GM23338 (cell line): ENCODE measurements at regions not wholly inside any gene's neighbourhood (a gene's known extent, or its start where the extent isn't known, plus 50 kb on each side); places are given as distances from the start of the nearest gene placed in this dataset.

Experiments
- CTCF ChIP-seq, 2 experiments: fragments of 200-600 bp in 1 of 2; sonication (generic) in 1 of 2; conservative IDR thresholded peaks; 2 replicates each; pipeline versions ENCODE4 v1.5.1 to v1.6.1; 2016 to 2017; ENCODE audit warnings: antibody characterized with exemption in 2 of 2, low read depth in 2 of 2, mild to moderate bottlenecking in 2 of 2, moderate library complexity in 1 of 2
- ETS1 ChIP-seq: IDR thresholded peaks from 2 replicates; pipeline ENCODE4 v1.6.1; 2016; ENCODE audit warnings: antibody characterized with exemption
- EZH2phosphoT487 ChIP-seq: fragments of 200-600 bp; sonication (generic); IDR thresholded peaks from one replicate; pipeline ENCODE4 v1.8.1; 2018; ENCODE audit warnings: antibody characterized with exemption; ENCODE audit not compliant: unreplicated experiment
- POLR2AphosphoS5 ChIP-seq: IDR thresholded peaks from 2 replicates; pipeline ENCODE4 v1.6.1; 2016; ENCODE audit warnings: antibody characterized with exemption, low read depth
- REST ChIP-seq: IDR thresholded peaks from one replicate; pipeline ENCODE4 v1.6.1; 2018; ENCODE audit warnings: antibody characterized with exemption; ENCODE audit not compliant: unreplicated experiment
- ZNF114 ChIP-seq: fragments of 250-450 bp; sonication (Bioruptor Pico); IDR thresholded peaks from 2 replicates; pipeline ENCODE4 v1.5.0; 2020; ENCODE audit warnings: mild to moderate bottlenecking, moderate library complexity
- ZNF331 ChIP-seq: fragments of 250-450 bp; sonication (Bioruptor Pico); IDR thresholded peaks from 2 replicates; pipeline ENCODE4 v1.5.0; 2020; ENCODE audit warnings: low read depth, mild to moderate bottlenecking, moderate library complexity

GRCh38 chr13:26847281-26847680 lies 86.7 kb upstream of the GPR12 start:
- TF ChIP-seq POLR2AphosphoS5, result no peak
- TF ChIP-seq CTCF (conservative IDR thresholded peaks at IDR 0.05; ENCODE audit: low read depth in 2 of 2), result no peak
- no peak for TF ChIP-seq REST
- no peak for TF ChIP-seq EZH2phosphoT487
- no peak for TF ChIP-seq ETS1
- no peak for TF ChIP-seq ZNF331
- TF ChIP-seq ZNF114, result no peak
